Activated T-helper 1 cell treated with anti-CD3 and anti-CD28 coated beads, Interleukin-12 subunit alpha, Interleukin-12 subunit beta, Interleukin-2, Interleukin-4 antibody, amounts not matched to agents 30 ng/mL and 10 ng/mL and 1 ng/mL, durations not matched to agents 14 hours and 24 hours and 36 hours (primary cell): ENCODE measurements at regions not wholly inside any gene's neighbourhood (a gene's known extent, or its start where the extent isn't known, plus 50 kb on each side); places are given as distances from the start of the nearest gene placed in this dataset.

Experiments
- DNase-seq: peaks from one replicate; pipeline ENCODE4 v3.0.0; 2021; ENCODE audit warnings: low spot score
- H3K27ac Mint-ChIP-seq: one replicate; pipeline ENCODE4 v1.8.0; 2021; ENCODE audit warnings: mild to moderate bottlenecking, mixed read lengths
- H3K27me3 Mint-ChIP-seq: one replicate; pipeline ENCODE4 v1.8.0; 2022; ENCODE audit warnings: mild to moderate bottlenecking, moderate library complexity, mixed read lengths; ENCODE audit not compliant: insufficient read depth
- H3K36me3 Mint-ChIP-seq: one replicate; pipeline ENCODE4 v1.8.0; 2021; ENCODE audit warnings: low read depth, mixed read lengths
- H3K4me1 Mint-ChIP-seq: one replicate; pipeline ENCODE4 v1.8.0; 2021; ENCODE audit warnings: low read depth, mixed read lengths
- H3K4me3 Mint-ChIP-seq: one replicate; pipeline ENCODE4 v1.8.0; 2021; ENCODE audit warnings: mild to moderate bottlenecking, moderate library complexity, mixed read lengths
- H3K9me3 Mint-ChIP-seq: one replicate; pipeline ENCODE4 v1.8.0; 2021; ENCODE audit warnings: mixed read lengths
- intact Hi-C: fragments of 100-400 bp; cut with micrococcal nuclease; formaldehyde crosslinking; loops from one replicate; pipeline ENCODE4 v1.15.1; 2024

GRCh38 chr3:178062126-178062525 is 474.1 kb upstream of the KCNMB2 start:
- Mint-ChIP-seq H3K4me1 (no peaks in the 10 kb centered on the region), H3K27me3 (no peaks in the 10 kb centered on the region), H3K4me3 (no peak overlapping the region), H3K9me3 (peaks cover 4% of the 10 kb centered on the region), H3K27ac (no peak overlapping the region), H3K36me3 (no peaks in the 10 kb centered on the region)
- DNase-seq = no peak
- intact Hi-C loops = no loop called here

GRCh38 chr3:178063461-178063860 is 472.8 kb upstream of the KCNMB2 start:
- H3K4me1 Mint-ChIP-seq = no peaks in the 10 kb centered on the region
- no peak for DNase-seq
- H3K4me3 Mint-ChIP-seq = no peak overlapping the region
- no peaks in the 10 kb centered on the region for H3K27me3 Mint-ChIP-seq
- no peaks in the 10 kb centered on the region for H3K36me3 Mint-ChIP-seq
- no peak overlapping the region for H3K27ac Mint-ChIP-seq
- H3K9me3 Mint-ChIP-seq = peaks cover 7% of the 10 kb centered on the region
- intact Hi-C loops = no loop called here

- H3K27ac Mint-ChIP-seq = no peak overlapping the region
- no peaks in the 10 kb centered on the region for H3K36me3 Mint-ChIP-seq
- H3K27me3 Mint-ChIP-seq = no peaks in the 10 kb centered on the region
- no peaks in the 10 kb centered on the region for H3K4me1 Mint-ChIP-seq
- intact Hi-C loops = no loop called here
- no peak for DNase-seq
- H3K9me3 Mint-ChIP-seq = peaks cover 7% of the 10 kb centered on the region
- H3K4me3 Mint-ChIP-seq = no peak overlapping the region
Observed at GRCh38 chr3:178067721-178068120, 468.5 kb upstream of the KCNMB2 start.

GRCh38 chr3:178072391-178073305 is 463.6 kb upstream of the KCNMB2 start:
- no peak overlapping the region for H3K4me3 Mint-ChIP-seq
- intact Hi-C loops = no loop called here
- DNase-seq = no peak
- H3K36me3 Mint-ChIP-seq = no peaks in the 10 kb centered on the region
- H3K27ac Mint-ChIP-seq = no peak overlapping the region
- peaks cover 5% of the 10 kb centered on the region for H3K4me1 Mint-ChIP-seq
- no peaks in the 10 kb centered on the region for H3K9me3 Mint-ChIP-seq
- H3K27me3 Mint-ChIP-seq = no peaks in the 10 kb centered on the region

GRCh38 chr3:178073366-178073765 is 462.9 kb upstream of the KCNMB2 start:
- Mint-ChIP-seq H3K27me3 (no peaks in the 10 kb centered on the region), H3K27ac (no peak overlapping the region)
- intact Hi-C loops = no loop called here

GRCh38 chr3:178075344-178075743 is 460.9 kb upstream of the KCNMB2 start:
- intact Hi-C loops = no loop called here
- Mint-ChIP-seq H3K9me3 (no peaks in the 10 kb centered on the region), H3K27ac (no peak overlapping the region), H3K4me3 (no peak overlapping the region), H3K36me3 (no peaks in the 10 kb centered on the region), H3K27me3 (no peaks in the 10 kb centered on the region), H3K4me1 (peaks cover 10% of the 10 kb centered on the region)
- no peak for DNase-seq

More at GRCh38 chr3:178073366-178073765, 462.9 kb upstream of the KCNMB2 start:
- Mint-ChIP-seq H3K36me3 (no peaks in the 10 kb centered on the region), H3K4me3 (no peak overlapping the region), H3K4me1 (peaks cover 5% of the 10 kb centered on the region), H3K9me3 (no peaks in the 10 kb centered on the region)
- DNase-seq = no peak

- no peak overlapping the region for H3K27ac Mint-ChIP-seq
- H3K36me3 Mint-ChIP-seq = no peaks in the 10 kb centered on the region
- peaks cover 10% of the 10 kb centered on the region for H3K4me1 Mint-ChIP-seq
- intact Hi-C loops = no loop called here
- no peak for DNase-seq
- H3K4me3 Mint-ChIP-seq = no peak overlapping the region
- no peaks in the 10 kb centered on the region for H3K9me3 Mint-ChIP-seq
- no peaks in the 10 kb centered on the region for H3K27me3 Mint-ChIP-seq
Observed at GRCh38 chr3:178078953-178079352, 457.3 kb upstream of the KCNMB2 start.

GRCh38 chr3:178079966-178080365 is 456.3 kb upstream of the KCNMB2 start:
- Mint-ChIP-seq H3K36me3 (no peaks in the 10 kb centered on the region), H3K4me1 (peaks cover 19% of the 10 kb centered on the region), H3K4me3 (no peak overlapping the region), H3K9me3 (no peaks in the 10 kb centered on the region), H3K27ac (no peak overlapping the region), H3K27me3 (no peaks in the 10 kb centered on the region)
- no peak for DNase-seq
- intact Hi-C loops = no loop called here

GRCh38 chr3:178082326-178082906 is 453.8 kb upstream of the KCNMB2 start:
- no peak for DNase-seq
- no peaks in the 10 kb centered on the region for H3K9me3 Mint-ChIP-seq
- intact Hi-C loops = no loop called here
- peaks cover 18% of the 10 kb centered on the region for H3K4me1 Mint-ChIP-seq
- no peak overlapping the region for H3K4me3 Mint-ChIP-seq
- no peaks in the 10 kb centered on the region for H3K27me3 Mint-ChIP-seq
- H3K36me3 Mint-ChIP-seq = no peaks in the 10 kb centered on the region
- no peak overlapping the region for H3K27ac Mint-ChIP-seq

GRCh38 chr3:178083906-178084866 is 452.1 kb upstream of the KCNMB2 start:
- no peaks in the 10 kb centered on the region for H3K27me3 Mint-ChIP-seq
- peaks cover 18% of the 10 kb centered on the region for H3K4me1 Mint-ChIP-seq
- no peak overlapping the region for H3K4me3 Mint-ChIP-seq
- no peaks in the 10 kb centered on the region for H3K36me3 Mint-ChIP-seq
- H3K9me3 Mint-ChIP-seq = no peaks in the 10 kb centered on the region
- no peak for DNase-seq
- intact Hi-C loops = loop anchor here (2.0 kb wide), 1 partner anchor 89 kb away; no protein-coding TSS in a partner anchor
- H3K27ac Mint-ChIP-seq = no peak overlapping the region

- peak; percentile 9 for DNase-seq
- H3K9me3 Mint-ChIP-seq = no peaks in the 10 kb centered on the region
- no peaks in the 10 kb centered on the region for H3K27me3 Mint-ChIP-seq
- H3K4me1 Mint-ChIP-seq = peaks cover 15% of the 10 kb centered on the region
- H3K27ac Mint-ChIP-seq = no peak overlapping the region
- H3K36me3 Mint-ChIP-seq = no peaks in the 10 kb centered on the region
- no peak overlapping the region for H3K4me3 Mint-ChIP-seq
- intact Hi-C loops = loop anchor here (2.0 kb wide), 1 partner anchor 90 kb away; no protein-coding TSS in a partner anchor
Observed at GRCh38 chr3:178084938-178085816, 451.1 kb upstream of the KCNMB2 start.

GRCh38 chr3:178085817-178086123 is 450.5 kb upstream of the KCNMB2 start:
- no peaks in the 10 kb centered on the region for H3K36me3 Mint-ChIP-seq
- DNase-seq = no peak
- H3K27me3 Mint-ChIP-seq = no peaks in the 10 kb centered on the region
- intact Hi-C loops = loop anchor here (2.0 kb wide), 1 partner anchor 91 kb away; no protein-coding TSS in a partner anchor
- H3K4me3 Mint-ChIP-seq = no peak overlapping the region
- H3K4me1 Mint-ChIP-seq = peaks cover 13% of the 10 kb centered on the region
- H3K9me3 Mint-ChIP-seq = no peaks in the 10 kb centered on the region
- H3K27ac Mint-ChIP-seq = no peak overlapping the region
